Brain pericyte (primary cell): ENCODE measurements at regions not wholly inside any gene's neighbourhood (a gene's known extent, or its start where the extent isn't known, plus 50 kb on each side); places are given as distances from the start of the nearest gene placed in this dataset.
"Not testable (repeated sequence)": the region's sequence is repeated elsewhere in the genome, so short reads cannot be mapped to it uniquely, and the experiment has no call there.

ENCODE experiments used
- DNase-seq: peaks from one replicate; pipeline ENCODE4 v3.0.0-alpha.2; 2012; ENCODE audit warnings: low read depth, low spot score

- no peak for DNase-seq
These were observed 146.5 kb downstream of the SH3BGRL start for GRCh38 chrX:81348388-81348787.

- DNase-seq, result no peak
These were observed 153.1 kb downstream of the SH3BGRL start for GRCh38 chrX:81354954-81355353.

- DNase-seq, result no peak
These were observed 153.5 kb downstream of the SH3BGRL start for GRCh38 chrX:81355436-81355835.

GRCh38 chrX:81367291-81367690, 165.4 kb downstream of the SH3BGRL start:
- no peak for DNase-seq

- peak; percentile 1 for DNase-seq
These were observed 175.4 kb downstream of the SH3BGRL start for GRCh38 chrX:81377329-81377728.

GRCh38 chrX:81378560-81378959, 176.7 kb downstream of the SH3BGRL start:
- DNase-seq, result no peak

GRCh38 chrX:81390237-81390636, 188.3 kb downstream of the SH3BGRL start:
- no peak for DNase-seq

- DNase-seq, result no peak
These were observed 190.5 kb downstream of the SH3BGRL start for GRCh38 chrX:81392396-81392795.

GRCh38 chrX:81405781-81406180, 203.9 kb downstream of the SH3BGRL start:
- DNase-seq, result no peak

GRCh38 chrX:81411517-81411916, 209.6 kb downstream of the SH3BGRL start:
- no peak for DNase-seq

- DNase-seq, result no peak
These were observed 210.5 kb downstream of the SH3BGRL start for GRCh38 chrX:81412428-81412827.

GRCh38 chrX:81412857-81413256, 211.0 kb downstream of the SH3BGRL start:
- DNase-seq, result not testable (repeated sequence)

- no peak for DNase-seq
These were observed 212.7 kb downstream of the SH3BGRL start for GRCh38 chrX:81414630-81415029.
